DND-41 (cell line): ENCODE measurements at regions not wholly inside any gene's neighbourhood (a gene's known extent, or its start where the extent isn't known, plus 50 kb on each side); places are given as distances from the start of the nearest gene placed in this dataset.

Experiments used
- ATAC-seq: fragments of 200-7000 bp; cut with Tn5 transposase; 3 replicates; pipeline ENCODE4 v1.9.1; 2021; ENCODE audit warnings: low read depth; ENCODE audit not compliant: insufficient read depth
- DNase-seq: peaks from one replicate; pipeline ENCODE4 v3.0.0-alpha.2; 2020
- H2AFZ ChIP-seq: 2 replicates; pipeline ENCODE4 v1.6.0; 2012; ENCODE audit warnings: low read depth, low read length
- H3K27ac ChIP-seq: 2 replicates; pipeline ENCODE4 v1.5.1; 2012; ENCODE audit warnings: low read length, inconsistent platforms
- H3K27me3 ChIP-seq: fragments of 200-600 bp; sonication (generic); 2 replicates; pipeline ENCODE4 v1.6.0; 2012; ENCODE audit warnings: low read length, mild to moderate bottlenecking, inconsistent platforms; ENCODE audit not compliant: insufficient read depth, poor library complexity
- H3K36me3 ChIP-seq: 2 replicates; pipeline ENCODE4 v1.5.1; 2012; ENCODE audit warnings: low read length, inconsistent platforms; ENCODE audit not compliant: insufficient read depth
- H3K4me1 ChIP-seq: 2 replicates; pipeline ENCODE4 v1.5.1; 2012; ENCODE audit warnings: mild to moderate bottlenecking, low read length; ENCODE audit not compliant: insufficient read depth
- H3K4me2 ChIP-seq: 2 replicates; pipeline ENCODE4 v1.6.0; 2012; ENCODE audit warnings: mild to moderate bottlenecking, moderate library complexity, low read length, inconsistent platforms; ENCODE audit not compliant: insufficient read depth
- H3K4me3 ChIP-seq, 2 experiments: fragments of 200-600 bp in 1 of 2; shearing (Covaris generic) in 1 of 2; 2 replicates each; pipeline ENCODE4 v1.5.1; 2012 to 2016; ENCODE audit warnings: inconsistent platforms in 2 of 2, low read length in 2 of 2, mild to moderate bottlenecking in 2 of 2, low read depth in 1 of 2, moderate library complexity in 1 of 2
- H3K79me2 ChIP-seq: 2 replicates; pipeline ENCODE4 v1.6.0; 2012; ENCODE audit warnings: low read length, inconsistent platforms; ENCODE audit not compliant: insufficient read depth
- H3K9ac ChIP-seq: 2 replicates; pipeline ENCODE4 v1.6.0; 2012; ENCODE audit warnings: low read depth, mild to moderate bottlenecking, inconsistent platforms, low read length, moderate library complexity
- H3K9me3 ChIP-seq: 2 replicates; pipeline ENCODE4 v1.5.1; 2012; ENCODE audit warnings: low read length, moderate library complexity, mild to moderate bottlenecking, inconsistent platforms; ENCODE audit not compliant: insufficient read depth, severe bottlenecking
- H4K20me1 ChIP-seq: 2 replicates; pipeline ENCODE4 v1.6.0; 2012; ENCODE audit warnings: low read length; ENCODE audit not compliant: insufficient read depth
- EZH2 ChIP-seq: IDR thresholded peaks from 3 replicates; pipeline ENCODE4 v1.6.1; 2012; ENCODE audit warnings: borderline replicate concordance, low read depth, mild to moderate bottlenecking, moderate library complexity, low read length, inconsistent platforms; ENCODE audit not compliant: severe bottlenecking
- TF ChIP-seq, protein P1 (sequence below): IDR thresholded peaks from 2 replicates; pipeline ENCODE4 v1.5.1; 2012; ENCODE audit warnings: borderline replicate concordance, low read length, moderate library complexity, mild to moderate bottlenecking; ENCODE audit not compliant: poor library complexity, severe bottlenecking; ENCODE audit errors: extremely low read depth

- Histone ChIP-seq H4K20me1 (no peaks in the 10 kb centered on the region), H3K4me3 (no peak overlapping the region), H3K4me1 (no peaks in the 10 kb centered on the region), H2AFZ (no peak overlapping the region), H3K27me3 (peaks cover 7% of the 10 kb centered on the region), H3K27ac (no peak overlapping the region), H3K79me2 (no peaks in the 10 kb centered on the region), H3K4me2 (no peak overlapping the region), H3K36me3 (no peaks in the 10 kb centered on the region), H3K9ac (no peak overlapping the region), H3K9me3 (no peaks in the 10 kb centered on the region)
- TF ChIP-seq EZH2: no peak
- TF ChIP-seq, protein P1, sequence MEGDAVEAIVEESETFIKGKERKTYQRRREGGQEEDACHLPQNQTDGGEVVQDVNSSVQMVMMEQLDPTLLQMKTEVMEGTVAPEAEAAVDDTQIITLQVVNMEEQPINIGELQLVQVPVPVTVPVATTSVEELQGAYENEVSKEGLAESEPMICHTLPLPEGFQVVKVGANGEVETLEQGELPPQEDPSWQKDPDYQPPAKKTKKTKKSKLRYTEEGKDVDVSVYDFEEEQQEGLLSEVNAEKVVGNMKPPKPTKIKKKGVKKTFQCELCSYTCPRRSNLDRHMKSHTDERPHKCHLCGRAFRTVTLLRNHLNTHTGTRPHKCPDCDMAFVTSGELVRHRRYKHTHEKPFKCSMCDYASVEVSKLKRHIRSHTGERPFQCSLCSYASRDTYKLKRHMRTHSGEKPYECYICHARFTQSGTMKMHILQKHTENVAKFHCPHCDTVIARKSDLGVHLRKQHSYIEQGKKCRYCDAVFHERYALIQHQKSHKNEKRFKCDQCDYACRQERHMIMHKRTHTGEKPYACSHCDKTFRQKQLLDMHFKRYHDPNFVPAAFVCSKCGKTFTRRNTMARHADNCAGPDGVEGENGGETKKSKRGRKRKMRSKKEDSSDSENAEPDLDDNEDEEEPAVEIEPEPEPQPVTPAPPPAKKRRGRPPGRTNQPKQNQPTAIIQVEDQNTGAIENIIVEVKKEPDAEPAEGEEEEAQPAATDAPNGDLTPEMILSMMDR: peak; percentile 98
- DNase-seq: peak; percentile 27
- ATAC-seq: peak; percentile 44; the same call in 2 of the 3 replicates
Measured at GRCh38 chr20:21571841-21572690, 58.2 kb upstream of the NKX2-2 start.

DNA sequence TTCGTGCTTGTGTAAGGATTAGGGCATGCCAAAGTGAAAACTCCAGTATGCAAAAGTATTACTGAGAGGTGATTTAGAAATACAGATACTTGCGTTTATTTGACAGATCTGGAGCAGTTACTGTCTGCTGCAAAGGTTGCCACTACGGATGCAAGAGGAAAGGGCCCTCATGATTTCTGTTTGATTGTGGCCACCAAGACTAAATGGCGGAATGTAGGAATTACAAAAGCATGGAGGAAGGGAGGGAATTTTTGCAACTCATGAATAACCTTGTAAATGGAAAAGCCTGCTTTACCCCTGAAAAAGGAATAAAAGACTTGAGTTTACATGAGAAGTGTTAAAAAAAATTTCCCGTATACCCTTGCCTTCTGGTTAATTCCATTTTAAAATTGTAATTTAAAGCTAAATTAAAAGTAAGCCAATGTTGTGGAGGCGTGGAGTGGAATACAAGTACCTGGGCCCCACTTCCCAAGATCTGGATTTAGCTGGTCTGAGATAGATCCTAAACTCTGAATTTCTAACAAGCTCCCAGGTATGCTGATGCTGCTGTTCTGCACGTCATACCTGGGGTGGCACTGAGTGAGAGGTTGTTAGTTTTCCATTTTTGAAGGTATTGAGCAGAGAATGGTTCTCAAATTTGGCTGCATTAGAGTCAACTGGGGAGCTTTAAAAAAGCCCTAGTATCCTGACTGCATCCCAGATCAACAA, 56.6 kb upstream of the NKX2-2 start:
- TF ChIP-seq, protein P1: no peak
- TF ChIP-seq EZH2: no peak
- Histone ChIP-seq H2AFZ (no peak overlapping the region), H3K4me2 (no peak overlapping the region), H4K20me1 (no peaks in the 10 kb centered on the region), H3K36me3 (no peaks in the 10 kb centered on the region), H3K79me2 (no peaks in the 10 kb centered on the region), H3K9me3 (no peaks in the 10 kb centered on the region), H3K27ac (no peak overlapping the region), H3K4me1 (no peaks in the 10 kb centered on the region), H3K9ac (no peak overlapping the region), H3K27me3 (peaks cover 10% of the 10 kb centered on the region), H3K4me3 (no peak overlapping the region)
- ATAC-seq (no peak), DNase-seq (no peak)

DNA sequence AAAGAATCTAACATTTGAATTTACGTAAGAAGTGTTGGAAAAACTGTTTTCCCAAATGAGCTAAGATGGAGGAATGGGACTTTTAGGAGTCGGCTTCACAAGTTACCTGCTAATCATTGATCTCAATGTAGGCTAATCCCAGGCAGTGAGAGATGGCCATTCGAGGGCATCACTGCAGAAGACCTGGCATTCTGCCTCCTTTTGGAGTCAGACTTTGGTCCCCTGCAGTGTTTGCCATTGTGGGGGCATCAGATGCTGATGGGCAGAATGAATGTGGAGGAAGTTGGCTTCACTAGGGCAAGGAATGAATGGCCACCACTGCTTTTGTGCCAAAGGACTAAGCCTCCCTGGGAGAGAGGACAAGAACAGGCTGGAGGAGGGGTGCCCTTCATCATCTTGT, 55.7 kb upstream of the NKX2-2 start:
- Histone ChIP-seq H3K27me3 (peaks cover 10% of the 10 kb centered on the region), H3K9me3 (no peaks in the 10 kb centered on the region), H3K36me3 (no peaks in the 10 kb centered on the region), H3K9ac (no peak overlapping the region), H3K4me1 (no peaks in the 10 kb centered on the region), H3K4me2 (no peak overlapping the region), H3K27ac (no peak overlapping the region), H2AFZ (no peak overlapping the region), H3K4me3 (no peak overlapping the region), H4K20me1 (no peaks in the 10 kb centered on the region), H3K79me2 (no peaks in the 10 kb centered on the region)
- DNase-seq (no peak), ATAC-seq (no peak)
- TF ChIP-seq EZH2: no peak
- TF ChIP-seq, protein P1: no peak
